Adrenal gland (tissue), 9 donors: ENCODE measurements at regions not wholly inside any gene's neighbourhood (a gene's known extent, or its start where the extent isn't known, plus 50 kb on each side); places are given as distances from the start of the nearest gene placed in this dataset.
A peak's percentile ranks its signal among the peaks of the same experiment; 100 is the strongest.
"Not testable (repeated sequence)": the region's sequence is repeated elsewhere in the genome, so short reads cannot be mapped to it uniquely, and the experiment has no call there.

Experiments
- DNase-seq, 7 donors: peaks; one replicate each; pipeline ENCODE4 v3.0.0-alpha.2; 2019 to 2020
- H3K27ac ChIP-seq, 5 donors: fragments of 200-600 bp; sonication (generic) in 4 of 5; 1 replicate in 3 of 5; 2 replicates in 2 of 5; pipeline versions ENCODE4 v1.5.1 to v1.8.0; 2016 to 2020; ENCODE audit warnings: mild to moderate bottlenecking in 1 of 5
- H3K27me3 ChIP-seq: fragments of 200-600 bp; 2 replicates; pipeline ENCODE4 v1.8.0; 2021
- H3K36me3 ChIP-seq, 2 donors: fragments of 200-600 bp; replicated peaks in 1 of 2; 1 replicate in 1 of 2; 2 replicates in 1 of 2; pipeline versions ENCODE4 v1.5.1 to v1.8.0; 2018 to 2022
- H3K4me1 ChIP-seq, 2 donors: fragments of 200-600 bp; replicated peaks in 1 of 2; 1 replicate in 1 of 2; 2 replicates in 1 of 2; pipeline versions ENCODE4 v1.5.1 to v1.8.0; 2018 to 2021
- H3K4me3 ChIP-seq, 4 donors: fragments of 200-600 bp; sonication (generic) in 3 of 4; one replicate each; pipeline ENCODE4 v1.5.1; 2016 to 2018
- H3K9me3 ChIP-seq, 3 donors: fragments of 200-600 bp; sonication (generic) in 1 of 3; replicated peaks in 1 of 3; 1 replicate in 2 of 3; 2 replicates in 1 of 3; pipeline versions ENCODE4 v1.5.1 to v1.8.0; 2016 to 2021
- CTCF ChIP-seq, 6 experiments: fragments of 450-650 bp in 4 of 6; fragments of 200-600 bp in 2 of 6; sonication (generic) in 1 of 6; IDR thresholded peaks; 1 replicate in 5 of 6; 2 replicates in 1 of 6; pipeline versions ENCODE4 v1.5.1 to v1.8.0; 2016 to 2021; ENCODE audit warnings: antibody characterized with exemption in 6 of 6, mild to moderate bottlenecking in 2 of 6, moderate library complexity in 1 of 6
- POLR2A ChIP-seq, 2 donors: fragments of 450-650 bp; IDR thresholded peaks; one replicate each; pipeline ENCODE4 v1.6.1; 2017; ENCODE audit warnings: antibody characterized with exemption in 2 of 2, mild to moderate bottlenecking in 2 of 2, moderate library complexity in 1 of 2
- WGBS, 4 donors: extraction: QIAGEN DNeasy Blood & Tissue Kit in 2 of 4; methylation state at CpG; one replicate each; pipeline versions ENCODE4 v1.1.5 to v1.1.7; 2013 to 2017; 5-methylcytosine and 5-hydroxymethylcytosine counted together
- intact Hi-C, 2 donors: fragments of 100-400 bp; cut with DNase I; formaldehyde crosslinking; loops; one replicate each; pipeline versions ENCODE4 v1.14.1 to v1.15.0; 2022 to 2023
- donor health status: healthy with polysubstance abuse.
- donor health status: Bipolar disorder and iron deficiency.
- donor health status: DM: yes; HTN: yes; CAD: no.
- donor health status: DM: no; HTN: no; CAD: no.
- donor health status: DM: no; HTN: no; CAD: no.

GRCh38 chr6:175680-176079 lies 116.6 kb upstream of the DUSP22 start:
- WGBS, 4 donors = 61 to 77% (median 69%) methylated on average over 2 of the region's 2 CpGs
- Histone ChIP-seq H3K36me3 (no peaks in the 10 kb centered on the region), H3K9me3 (no peaks in the 10 kb centered on the region), H3K27me3 (no peaks in the 10 kb centered on the region), H3K27ac (no peak overlapping the region), H3K4me3 (no peak overlapping the region), H3K4me1 (no peaks in the 10 kb centered on the region)
- TF ChIP-seq CTCF (IDR thresholded peaks at IDR 0.05) = no peak
- TF ChIP-seq POLR2A (IDR thresholded peaks at IDR 0.05) = no peak
- no peak for DNase-seq
- intact Hi-C loops = no loop called here

GRCh38 chr6:176766-177165 lies 115.5 kb upstream of the DUSP22 start:
- WGBS, 4 donors = 70 to 79% (median 74%) methylated on average over 5 to 7 of the region's 7 CpGs
- no peak for DNase-seq

GRCh38 chr6:178119-178518 lies 114.2 kb upstream of the DUSP22 start:
- H3K4me1 ChIP-seq = no peaks in the 10 kb centered on the region
- H3K27ac ChIP-seq = no peak overlapping the region
- no peaks in the 10 kb centered on the region for H3K36me3 ChIP-seq
- DNase-seq = no peak
- no peak for TF ChIP-seq CTCF (IDR thresholded peaks at IDR 0.05)
- no peak for TF ChIP-seq POLR2A (IDR thresholded peaks at IDR 0.05)
- intact Hi-C loops = no loop called here
- H3K9me3 ChIP-seq = no peaks in the 10 kb centered on the region
- H3K4me3 ChIP-seq = no peak overlapping the region
- 84 to 94% (median 88%) methylated on average over 11 of the region's 11 CpGs for WGBS, 4 donors
- no peaks in the 10 kb centered on the region for H3K27me3 ChIP-seq

More at GRCh38 chr6:176766-177165, 115.5 kb upstream of the DUSP22 start:
- H3K27me3 ChIP-seq = no peaks in the 10 kb centered on the region
- no peaks in the 10 kb centered on the region for H3K36me3 ChIP-seq
- no peak overlapping the region for H3K4me3 ChIP-seq
- H3K27ac ChIP-seq = no peak overlapping the region
- no peaks in the 10 kb centered on the region for H3K9me3 ChIP-seq
- TF ChIP-seq CTCF (IDR thresholded peaks at IDR 0.05) = no peak
- TF ChIP-seq POLR2A (IDR thresholded peaks at IDR 0.05) = no peak
- intact Hi-C loops = no loop called here
- no peaks in the 10 kb centered on the region for H3K4me1 ChIP-seq

DNA sequence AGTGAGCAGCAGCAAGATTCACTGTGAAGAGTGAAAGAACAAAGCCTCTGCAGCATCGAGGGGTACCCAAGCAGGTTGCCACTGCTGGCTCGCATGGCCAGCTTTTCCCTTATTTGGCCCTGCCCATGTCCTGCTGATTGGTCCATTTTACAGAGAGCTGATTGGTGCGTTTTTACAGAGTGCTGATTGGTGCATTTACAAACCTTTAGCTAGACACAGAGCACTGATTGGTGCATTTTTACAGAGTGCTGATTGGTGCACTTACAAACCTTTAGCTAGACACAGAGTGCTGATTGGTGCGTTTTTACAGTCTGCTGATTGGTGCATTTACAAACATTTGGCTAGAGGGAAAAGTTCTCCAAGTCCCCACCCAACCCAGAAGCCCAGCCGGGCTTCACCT lies 113.4 kb upstream of the DUSP22 start:
- 83 to 93% (median 87%) methylated on average over 5 of the region's 5 CpGs for WGBS, 4 donors
- H3K27ac ChIP-seq, H3K4me3 ChIP-seq, H3K9me3 ChIP-seq, H3K4me1 ChIP-seq, H3K36me3 ChIP-seq, intact Hi-C loops, DNase-seq, H3K27me3 ChIP-seq: not testable (repeated sequence)

DNA sequence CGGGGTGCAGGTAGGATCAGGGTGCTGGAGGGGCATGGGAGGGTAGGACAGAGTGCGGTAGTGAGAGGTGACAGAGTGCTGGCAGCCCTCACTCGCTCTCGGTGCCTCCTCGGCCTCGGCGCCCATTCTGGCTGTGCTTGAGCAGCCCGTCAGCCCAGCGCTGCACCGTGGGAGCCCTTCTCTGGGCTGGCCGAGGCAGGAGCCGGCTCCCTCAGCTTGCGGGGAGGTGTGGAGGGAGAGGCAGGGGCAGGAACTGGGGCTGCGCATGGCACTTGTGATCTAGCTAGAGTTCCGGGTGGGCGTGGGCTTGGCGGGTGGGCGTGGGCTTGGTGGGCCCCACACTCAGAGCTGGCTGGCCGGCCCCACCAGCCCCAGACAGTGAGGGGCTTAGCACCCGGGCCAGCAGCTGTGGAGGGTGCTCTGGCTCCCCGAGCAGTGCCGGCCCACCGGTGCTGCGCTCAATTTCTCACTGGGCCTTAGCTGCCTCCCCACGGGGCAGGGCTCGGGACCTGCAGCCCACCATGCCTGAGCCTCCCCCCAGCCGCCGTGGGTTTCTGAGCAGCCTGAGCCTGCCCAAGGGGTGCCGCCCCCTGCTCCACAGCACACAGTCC lies 112.8 kb upstream of the DUSP22 start:
- Histone ChIP-seq H3K27ac (no peak overlapping the region), H3K36me3 (no peaks in the 10 kb centered on the region), H3K4me3 (no peak overlapping the region), H3K4me1 (no peaks in the 10 kb centered on the region), H3K27me3 (no peaks in the 10 kb centered on the region), H3K9me3 (no peaks in the 10 kb centered on the region)
- DNase-seq = peak in 1 of 7 donors; percentile 1
- intact Hi-C loops = no loop called here
- WGBS, 4 donors = 91 to 100% (median 95%) methylated on average over 9 to 29 of the region's 29 CpGs
- TF ChIP-seq CTCF (IDR thresholded peaks at IDR 0.05) = no peak
- no peak for TF ChIP-seq POLR2A (IDR thresholded peaks at IDR 0.05)

DNA sequence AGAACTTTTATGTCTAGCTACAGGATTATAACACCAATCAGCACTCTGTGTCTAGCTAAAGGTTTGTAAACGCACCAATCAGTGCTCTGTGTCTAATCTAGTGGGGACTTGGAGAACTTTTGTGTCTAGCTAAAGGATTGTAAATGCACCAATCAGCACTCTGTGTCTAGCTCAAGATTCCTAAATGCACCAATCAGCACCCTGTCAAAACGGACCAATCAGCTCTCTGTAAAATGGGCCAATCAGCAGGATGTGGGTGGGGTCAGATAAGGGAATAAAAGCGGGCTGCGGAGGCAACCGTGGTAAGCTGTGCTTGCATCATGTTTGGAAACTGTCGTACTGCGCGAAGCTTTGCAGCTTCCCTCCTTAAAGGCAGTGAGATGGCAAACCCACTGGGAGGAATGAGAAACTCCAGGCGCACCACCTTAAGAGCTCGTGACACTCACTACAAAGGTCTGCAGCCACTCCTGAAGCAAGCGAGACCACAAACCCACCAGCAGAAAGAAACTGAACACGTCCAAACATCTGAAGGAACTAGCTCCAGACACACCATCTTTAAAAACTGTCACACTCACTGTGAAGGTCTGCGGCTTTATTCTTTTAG lies 112.1 kb upstream of the DUSP22 start:
- H3K27me3 ChIP-seq, H3K27ac ChIP-seq, H3K9me3 ChIP-seq, H3K4me3 ChIP-seq, H3K36me3 ChIP-seq, H3K4me1 ChIP-seq, intact Hi-C loops: not testable (repeated sequence)
- peak in 1 of 7 donors; percentile 10 for DNase-seq
- WGBS, 4 donors = 64 to 74% (median 72%) methylated on average over 13 of the region's 13 CpGs
